Upper lobe of left lung (tissue), 6 donors: ENCODE measurements at regions not wholly inside any gene's neighbourhood (a gene's known extent, or its start where the extent isn't known, plus 50 kb on each side); places are given as distances from the start of the nearest gene placed in this dataset.

Experiments
- ATAC-seq, 2 donors: fragments of 200-7000 bp; cut with Tn5 transposase; one replicate each; pipeline ENCODE4 v1.9.1; 2022; ENCODE audit warnings: mild to moderate bottlenecking in 2 of 2, moderate library complexity in 2 of 2; ENCODE audit not compliant: low FRiP score in 2 of 2
- DNase-seq, 2 donors: peaks; one replicate each; pipeline ENCODE4 v3.0.0-alpha.2; 2019 to 2020
- H3K27ac ChIP-seq, 4 donors: fragments of 200-600 bp; sonication (generic); one replicate each; pipeline ENCODE4 v1.5.1; 2016 to 2019
- H3K27me3 ChIP-seq, 4 donors: fragments of 200-600 bp; sonication (generic); one replicate each; pipeline ENCODE4 v1.5.1; 2017 to 2019
- H3K36me3 ChIP-seq, 4 donors: fragments of 200-600 bp; sonication (generic); one replicate each; pipeline ENCODE4 v1.5.1; 2016 to 2019
- H3K4me1 ChIP-seq, 4 donors: fragments of 200-600 bp; sonication (generic); one replicate each; pipeline ENCODE4 v1.5.1; 2018 to 2019
- H3K4me3 ChIP-seq, 4 donors: fragments of 200-600 bp; sonication (generic); one replicate each; pipeline ENCODE4 v1.5.1; 2017 to 2019; ENCODE audit warnings: mild to moderate bottlenecking in 2 of 4, moderate library complexity in 1 of 4
- H3K9me3 ChIP-seq, 4 donors: fragments of 200-600 bp; sonication (generic); one replicate each; pipeline ENCODE4 v1.5.1; 2018 to 2019
- EP300 ChIP-seq, 4 donors: sonication (generic); formaldehyde crosslinking; IDR thresholded peaks; one replicate each; pipeline ENCODE4 v1.5.1; 2017; ENCODE audit warnings: antibody characterized with exemption in 4 of 4, control low read depth in 2 of 4
- POLR2A ChIP-seq, 4 donors: fragments of 450-650 bp; IDR thresholded peaks; one replicate each; pipeline ENCODE4 v1.5.1; 2016 to 2017; ENCODE audit warnings: antibody characterized with exemption in 4 of 4, mild to moderate bottlenecking in 2 of 4
- POLR2AphosphoS5 ChIP-seq, 2 donors: sonication (generic); formaldehyde crosslinking; IDR thresholded peaks; one replicate each; pipeline ENCODE4 v1.5.1; 2017; ENCODE audit warnings: antibody characterized with exemption in 2 of 2
- WGBS, 2 donors: methylation state at CpG; one replicate each; pipeline ENCODE4 v1.1.5; 2017 to 2018; 5-methylcytosine and 5-hydroxymethylcytosine counted together
- TF ChIP-seq, protein P1 (sequence below), 6 experiments: fragments of 450-650 bp in 4 of 6; fragments of 200-600 bp in 2 of 6; sonication (generic) in 2 of 6; IDR thresholded peaks; one replicate each; pipeline ENCODE4 v1.5.1; 2016 to 2019; ENCODE audit warnings: antibody characterized with exemption in 6 of 6
- donor health status: DM: no; HTN: no; CAD: no; lungs with moderate emphysema.
- donor health status: DM: no; HTN: yes; CAD: no; lungs with severe emphysema.

DNA sequence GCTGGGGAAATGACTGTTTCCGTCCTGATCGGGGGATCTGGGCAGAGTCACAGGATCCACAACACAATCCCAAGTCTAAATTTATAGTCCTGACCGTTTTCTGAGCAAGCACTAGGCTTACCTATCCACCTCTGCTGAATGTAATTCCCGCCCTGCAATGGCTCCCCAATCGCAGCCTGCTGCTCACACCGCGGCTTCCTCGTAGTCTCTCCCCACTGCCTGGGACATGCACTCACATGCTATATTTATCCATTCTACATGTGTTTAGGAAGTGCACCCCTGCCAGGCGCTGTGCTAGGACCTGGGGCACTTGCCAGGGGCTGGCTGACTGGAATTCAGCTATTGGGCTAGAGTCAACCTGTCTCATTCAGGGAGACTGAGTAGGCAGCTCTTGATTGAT lies 246.6 kb upstream of the CSF3R start:
- no peak overlapping the region for H3K27ac ChIP-seq
- no peaks in the 10 kb centered on the region for H3K36me3 ChIP-seq
- WGBS, 2 donors = 39 to 50% methylated on average over 8 to 9 of the region's 9 CpGs
- H3K4me1 ChIP-seq = peaks cover 0 to 9% (median 4%) of the 10 kb centered on the region in 4 donors
- TF ChIP-seq POLR2A (IDR thresholded peaks at IDR 0.05) (no peak), POLR2AphosphoS5 (IDR thresholded peaks at IDR 0.05) (no peak), EP300 (IDR thresholded peaks at IDR 0.05) (no peak)
- TF ChIP-seq, protein P1, sequence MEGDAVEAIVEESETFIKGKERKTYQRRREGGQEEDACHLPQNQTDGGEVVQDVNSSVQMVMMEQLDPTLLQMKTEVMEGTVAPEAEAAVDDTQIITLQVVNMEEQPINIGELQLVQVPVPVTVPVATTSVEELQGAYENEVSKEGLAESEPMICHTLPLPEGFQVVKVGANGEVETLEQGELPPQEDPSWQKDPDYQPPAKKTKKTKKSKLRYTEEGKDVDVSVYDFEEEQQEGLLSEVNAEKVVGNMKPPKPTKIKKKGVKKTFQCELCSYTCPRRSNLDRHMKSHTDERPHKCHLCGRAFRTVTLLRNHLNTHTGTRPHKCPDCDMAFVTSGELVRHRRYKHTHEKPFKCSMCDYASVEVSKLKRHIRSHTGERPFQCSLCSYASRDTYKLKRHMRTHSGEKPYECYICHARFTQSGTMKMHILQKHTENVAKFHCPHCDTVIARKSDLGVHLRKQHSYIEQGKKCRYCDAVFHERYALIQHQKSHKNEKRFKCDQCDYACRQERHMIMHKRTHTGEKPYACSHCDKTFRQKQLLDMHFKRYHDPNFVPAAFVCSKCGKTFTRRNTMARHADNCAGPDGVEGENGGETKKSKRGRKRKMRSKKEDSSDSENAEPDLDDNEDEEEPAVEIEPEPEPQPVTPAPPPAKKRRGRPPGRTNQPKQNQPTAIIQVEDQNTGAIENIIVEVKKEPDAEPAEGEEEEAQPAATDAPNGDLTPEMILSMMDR (IDR thresholded peaks at IDR 0.05) = no peak
- H3K4me3 ChIP-seq = no peak overlapping the region
- H3K9me3 ChIP-seq = no peaks in the 10 kb centered on the region
- no peaks in the 10 kb centered on the region for H3K27me3 ChIP-seq
- ATAC-seq = no peak
- no peak for DNase-seq

DNA sequence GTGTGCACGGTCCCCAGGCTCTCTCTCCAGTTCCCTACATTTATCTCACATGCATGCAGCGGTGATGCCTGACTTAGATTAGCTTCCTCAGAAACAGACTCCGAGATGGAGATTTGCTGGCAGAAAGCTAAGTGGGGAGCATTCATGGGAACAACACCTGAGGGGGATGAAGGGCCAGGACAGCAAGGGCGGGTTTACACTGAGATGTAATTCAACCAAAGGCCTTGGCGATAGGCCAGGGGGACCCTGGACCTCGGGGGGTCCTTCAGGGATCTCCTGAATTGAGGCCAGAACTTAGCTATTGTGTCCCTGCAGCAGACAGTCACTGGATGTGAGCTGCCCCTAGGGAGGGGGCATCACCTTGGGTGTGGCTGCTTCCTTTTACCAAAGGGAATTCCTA lies 246.1 kb upstream of the CSF3R start:
- ATAC-seq (no peak), DNase-seq (no peak)
- TF ChIP-seq EP300 (IDR thresholded peaks at IDR 0.05) = no peak
- no peak overlapping the region for H3K4me3 ChIP-seq
- H3K27ac ChIP-seq = no peak overlapping the region
- H3K4me1 ChIP-seq = peaks cover 0 to 9% (median 4%) of the 10 kb centered on the region in 4 donors
- H3K9me3 ChIP-seq = no peaks in the 10 kb centered on the region
- H3K36me3 ChIP-seq = no peaks in the 10 kb centered on the region
- H3K27me3 ChIP-seq = no peaks in the 10 kb centered on the region
- 43 to 67% methylated on average over 6 of the region's 6 CpGs for WGBS, 2 donors

DNA sequence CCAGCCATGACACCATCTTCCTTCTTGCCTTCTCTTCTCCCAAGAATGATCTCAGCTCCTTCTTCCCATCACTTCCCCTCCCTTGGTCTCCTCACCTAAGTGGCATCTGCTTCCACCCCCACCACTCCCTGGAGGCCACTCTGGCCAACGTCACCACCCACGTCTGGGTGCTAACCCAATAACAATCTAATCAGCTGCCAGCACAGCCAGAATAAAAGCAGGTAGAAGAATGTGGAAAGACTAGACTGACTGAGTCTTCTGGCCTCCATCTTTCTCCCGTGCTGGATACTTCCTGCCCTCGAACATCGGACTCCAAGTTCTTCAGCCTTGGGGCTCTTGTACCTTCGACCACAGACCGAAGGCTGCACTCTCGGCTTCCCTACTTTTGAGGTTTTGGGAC lies 245.3 kb upstream of the CSF3R start:
- H3K27me3 ChIP-seq = no peaks in the 10 kb centered on the region
- H3K4me1 ChIP-seq = peaks cover 0 to 9% (median 4%) of the 10 kb centered on the region in 4 donors
- H3K9me3 ChIP-seq = no peaks in the 10 kb centered on the region
- DNase-seq (no peak), ATAC-seq (no peak)
- no peak overlapping the region for H3K4me3 ChIP-seq
- no peaks in the 10 kb centered on the region for H3K36me3 ChIP-seq
- TF ChIP-seq POLR2A (IDR thresholded peaks at IDR 0.05) = no peak
- no peak for TF ChIP-seq EP300 (IDR thresholded peaks at IDR 0.05)
- no peak for TF ChIP-seq POLR2AphosphoS5 (IDR thresholded peaks at IDR 0.05)
- TF ChIP-seq, protein P1 (IDR thresholded peaks at IDR 0.05) = no peak
- no peak overlapping the region for H3K27ac ChIP-seq
- WGBS, 2 donors = 84 to 88% methylated on average over 8 of the region's 8 CpGs

DNA sequence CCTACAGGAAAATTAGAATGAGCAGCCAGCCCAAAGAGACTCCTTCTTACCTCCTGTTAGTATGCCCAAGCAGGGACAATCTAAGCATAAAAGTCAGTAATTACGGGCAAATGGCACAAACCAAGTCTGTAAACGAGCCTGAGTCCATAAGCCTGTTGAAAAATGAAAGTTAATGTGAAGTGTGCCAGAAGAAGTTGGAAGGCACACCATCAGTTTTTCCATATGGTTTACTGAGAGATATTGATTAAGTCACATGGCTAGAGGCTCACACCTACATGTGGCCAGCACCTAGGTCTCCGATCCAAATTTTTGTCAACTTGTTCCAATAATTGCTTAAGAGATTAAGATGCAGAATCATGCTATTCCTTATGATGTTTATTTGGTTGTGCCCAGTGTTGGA lies 242.4 kb upstream of the CSF3R start:
- Histone ChIP-seq H3K27me3 (no peaks in the 10 kb centered on the region), H3K27ac (no peak overlapping the region), H3K36me3 (no peaks in the 10 kb centered on the region), H3K9me3 (no peaks in the 10 kb centered on the region), H3K4me1 (peaks cover 0 to 9% (median 4%) of the 10 kb centered on the region in 4 donors), H3K4me3 (no peak overlapping the region)
- TF ChIP-seq EP300 (IDR thresholded peaks at IDR 0.05) = no peak
- TF ChIP-seq POLR2AphosphoS5 (IDR thresholded peaks at IDR 0.05) = no peak
- TF ChIP-seq POLR2A (IDR thresholded peaks at IDR 0.05) = no peak
- TF ChIP-seq, protein P1 (IDR thresholded peaks at IDR 0.05) = no peak
- ATAC-seq = no peak
- 81 to 88% methylated on average over 3 of the region's 3 CpGs for WGBS, 2 donors
- DNase-seq = no peak

DNA sequence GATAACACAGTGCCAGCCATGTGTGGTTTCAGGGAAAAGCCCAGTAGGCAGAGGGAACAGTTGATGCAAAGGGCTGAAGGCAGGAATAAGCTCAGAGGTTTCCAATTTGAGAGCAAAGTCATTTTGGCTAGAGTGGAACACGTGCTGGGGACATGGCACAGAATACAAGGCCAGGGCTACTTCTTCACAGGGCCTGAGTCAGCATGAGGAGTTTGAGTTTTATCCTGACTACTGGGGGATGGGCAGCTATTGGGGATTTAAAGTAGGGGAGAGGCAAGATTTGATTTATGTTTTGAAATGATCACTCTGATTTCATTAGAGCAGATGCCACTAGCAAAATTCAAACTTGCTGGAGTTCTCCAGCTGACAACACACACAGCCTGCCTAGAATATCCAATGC lies 241.1 kb upstream of the CSF3R start:
- no peaks in the 10 kb centered on the region for H3K36me3 ChIP-seq
- DNase-seq (no peak), ATAC-seq (no peak)
- H3K4me1 ChIP-seq = no peaks in the 10 kb centered on the region
- H3K4me3 ChIP-seq = no peak overlapping the region
- TF ChIP-seq, protein P1 (IDR thresholded peaks at IDR 0.05) = no peak
- TF ChIP-seq POLR2AphosphoS5 (IDR thresholded peaks at IDR 0.05) = no peak
- TF ChIP-seq POLR2A (IDR thresholded peaks at IDR 0.05) = no peak
- TF ChIP-seq EP300 (IDR thresholded peaks at IDR 0.05) = no peak
- H3K9me3 ChIP-seq = no peaks in the 10 kb centered on the region
- WGBS, 2 donors = 50 to 79% methylated on average over 1 of the region's 1 CpG
- no peak overlapping the region for H3K27ac ChIP-seq
- no peaks in the 10 kb centered on the region for H3K27me3 ChIP-seq
